Kidney (tissue), 13 donors: ENCODE measurements at regions not wholly inside any gene's neighbourhood (a gene's known extent, or its start where the extent isn't known, plus 50 kb on each side); places are given as distances from the start of the nearest gene placed in this dataset.

Experiments
- DNase-seq, 5 donors: peaks; one replicate each; pipeline ENCODE4 v3.0.0-alpha.2; 2013 to 2020
- FAIRE-seq: peaks from 2 replicates; lab custom pipeline; 2012; peaks lifted over from hg19 to GRCh38; lab: Jason Lieb, UNC
- H3K27ac ChIP-seq, 2 donors: one replicate each; pipeline ENCODE4 v1.7.0; 2013; ENCODE audit warnings: low read depth in 2 of 2, low read length in 2 of 2, inconsistent platforms in 1 of 2
- H3K27me3 ChIP-seq: one replicate; pipeline ENCODE4 v1.7.1; 2013; ENCODE audit warnings: low read length, inconsistent platforms; ENCODE audit not compliant: control insufficient read depth, insufficient read depth
- H3K36me3 ChIP-seq, 3 donors: one replicate each; pipeline versions ENCODE4 v1.7.0 to v1.7.1; 2013; ENCODE audit warnings: low read length in 3 of 3, control low read depth in 1 of 3, inconsistent platforms in 1 of 3; ENCODE audit not compliant: insufficient read depth in 3 of 3, control insufficient read depth in 2 of 3
- H3K4me1 ChIP-seq, 3 donors: one replicate each; pipeline versions ENCODE4 v1.7.0 to v1.7.1; 2013; ENCODE audit warnings: low read length in 3 of 3, inconsistent platforms in 1 of 3, low read depth in 1 of 3; ENCODE audit not compliant: control insufficient read depth in 2 of 3, insufficient read depth in 2 of 3
- H3K4me3 ChIP-seq, 3 donors: one replicate each; pipeline versions ENCODE4 v1.7.0 to v1.8.1; 2013; ENCODE audit warnings: low read length in 3 of 3, control low read depth in 1 of 3, inconsistent platforms in 1 of 3
- H3K9ac ChIP-seq, 3 donors: one replicate each; pipeline versions ENCODE4 v1.7.0 to v1.7.1; 2013; ENCODE audit warnings: low read length in 3 of 3, control low read depth in 1 of 3, inconsistent platforms in 1 of 3
- H3K9me3 ChIP-seq, 3 donors: one replicate each; pipeline versions ENCODE4 v1.7.0 to v1.7.1; 2013; ENCODE audit warnings: low read length in 3 of 3, control low read depth in 1 of 3, inconsistent platforms in 1 of 3; ENCODE audit not compliant: control insufficient read depth in 2 of 3, insufficient read depth in 1 of 3
- intact Hi-C: fragments of 100-400 bp; cut with DNase I; formaldehyde crosslinking; loops from one replicate; pipeline ENCODE4 v1.11.1; 2022
- TF ChIP-seq, protein P1 (sequence below): IDR thresholded peaks from 3 replicates; pipeline ENCODE4 v1.5.1; 2012; ENCODE audit warnings: mild to moderate bottlenecking, moderate library complexity, borderline replicate concordance; ENCODE audit not compliant: insufficient read depth; ENCODE audit errors: extremely low read depth
- donor health status: control.
- donor health status: control.
- donor health status: control.
- donor health status: control.
- donor health status: control.
- donor health status: DM: yes; HTN: yes; CAD: no.
- donor health status: Normal renal cell carcinoma (clear cell type).

GRCh38 chr11:23551706-23552105 is 691.4 kb upstream of the CCDC179 start:
- TF ChIP-seq, protein P1, sequence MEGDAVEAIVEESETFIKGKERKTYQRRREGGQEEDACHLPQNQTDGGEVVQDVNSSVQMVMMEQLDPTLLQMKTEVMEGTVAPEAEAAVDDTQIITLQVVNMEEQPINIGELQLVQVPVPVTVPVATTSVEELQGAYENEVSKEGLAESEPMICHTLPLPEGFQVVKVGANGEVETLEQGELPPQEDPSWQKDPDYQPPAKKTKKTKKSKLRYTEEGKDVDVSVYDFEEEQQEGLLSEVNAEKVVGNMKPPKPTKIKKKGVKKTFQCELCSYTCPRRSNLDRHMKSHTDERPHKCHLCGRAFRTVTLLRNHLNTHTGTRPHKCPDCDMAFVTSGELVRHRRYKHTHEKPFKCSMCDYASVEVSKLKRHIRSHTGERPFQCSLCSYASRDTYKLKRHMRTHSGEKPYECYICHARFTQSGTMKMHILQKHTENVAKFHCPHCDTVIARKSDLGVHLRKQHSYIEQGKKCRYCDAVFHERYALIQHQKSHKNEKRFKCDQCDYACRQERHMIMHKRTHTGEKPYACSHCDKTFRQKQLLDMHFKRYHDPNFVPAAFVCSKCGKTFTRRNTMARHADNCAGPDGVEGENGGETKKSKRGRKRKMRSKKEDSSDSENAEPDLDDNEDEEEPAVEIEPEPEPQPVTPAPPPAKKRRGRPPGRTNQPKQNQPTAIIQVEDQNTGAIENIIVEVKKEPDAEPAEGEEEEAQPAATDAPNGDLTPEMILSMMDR, result no peak
- Histone ChIP-seq H3K36me3 (no peaks in the 10 kb centered on the region), H3K9me3 (no peaks in the 10 kb centered on the region), H3K4me3 (no peak overlapping the region), H3K4me1 (no peaks in the 10 kb centered on the region), H3K9ac (no peak overlapping the region), H3K27me3 (no peaks in the 10 kb centered on the region), H3K27ac (no peak overlapping the region)
- no peak for FAIRE-seq
- no peak for DNase-seq
- intact Hi-C loops, result no loop called here

DNA sequence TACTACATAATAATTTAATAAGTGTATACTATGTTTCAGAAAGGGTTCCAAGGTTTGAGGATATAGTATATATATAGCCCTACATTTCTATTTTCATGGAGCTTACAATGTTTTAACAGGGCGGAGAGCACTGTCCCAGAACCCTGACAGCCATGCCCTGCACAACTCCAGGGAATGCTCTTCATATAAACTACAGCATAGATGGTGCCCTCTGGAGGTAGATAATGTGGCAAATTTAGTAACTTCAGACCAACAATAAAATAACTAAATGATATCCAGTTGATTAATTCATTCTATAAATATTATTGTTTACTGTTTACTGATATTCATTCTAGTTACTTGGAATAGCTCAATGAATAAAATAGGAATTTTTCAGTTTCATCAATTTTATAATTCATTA is 693.7 kb upstream of the CCDC179 start:
- FAIRE-seq (no peak), DNase-seq (no peak)
- Histone ChIP-seq H3K9ac (no peak overlapping the region), H3K27me3 (no peaks in the 10 kb centered on the region), H3K9me3 (no peaks in the 10 kb centered on the region), H3K36me3 (no peaks in the 10 kb centered on the region), H3K27ac (no peak overlapping the region), H3K4me1 (no peaks in the 10 kb centered on the region), H3K4me3 (no peak overlapping the region)
- TF ChIP-seq, protein P1, result no peak
- intact Hi-C loops, result no loop called here

GRCh38 chr11:23555085-23555484 is 694.8 kb upstream of the CCDC179 start:
- H3K9ac ChIP-seq, result no peak overlapping the region
- H3K27ac ChIP-seq, result no peak overlapping the region
- no peaks in the 10 kb centered on the region for H3K36me3 ChIP-seq
- no peaks in the 10 kb centered on the region for H3K27me3 ChIP-seq
- FAIRE-seq (no peak), DNase-seq (no peak)
- no peak overlapping the region for H3K4me3 ChIP-seq
- TF ChIP-seq, protein P1, result no peak
- intact Hi-C loops, result no loop called here
- no peaks in the 10 kb centered on the region for H3K9me3 ChIP-seq
- no peaks in the 10 kb centered on the region for H3K4me1 ChIP-seq

DNA sequence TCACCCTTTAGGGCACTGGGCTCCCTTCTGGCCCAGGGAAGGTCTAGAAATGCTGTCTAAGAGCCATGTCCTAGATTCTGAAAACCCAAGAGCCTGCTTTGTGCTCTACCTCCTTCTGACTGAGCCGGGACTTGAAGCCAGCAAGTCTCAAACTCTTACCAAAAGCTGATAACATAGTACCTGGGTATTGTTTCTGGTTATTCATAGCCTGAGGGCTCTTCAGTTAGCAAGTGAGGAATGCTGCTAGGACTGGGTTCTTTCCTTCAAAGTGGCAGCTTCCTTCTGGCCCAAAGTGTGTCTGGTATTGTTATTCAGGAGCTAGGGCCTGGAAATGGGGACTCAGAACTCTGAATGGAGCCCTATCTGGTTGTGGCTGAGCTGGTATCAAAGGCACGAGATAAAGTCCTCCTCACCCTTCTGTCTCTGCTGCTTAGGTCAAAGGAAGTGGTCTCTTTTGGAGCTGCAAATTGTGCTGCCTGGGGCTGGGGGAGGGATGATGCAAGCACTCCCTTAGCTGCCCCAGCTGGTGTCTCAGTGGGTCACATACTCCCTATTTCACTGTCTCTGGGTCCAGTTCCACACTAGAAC is 696.0 kb upstream of the CCDC179 start:
- TF ChIP-seq, protein P1, result no peak
- Histone ChIP-seq H3K27ac (no peak overlapping the region), H3K9me3 (no peaks in the 10 kb centered on the region), H3K27me3 (no peaks in the 10 kb centered on the region), H3K9ac (no peak overlapping the region), H3K4me3 (no peak overlapping the region), H3K4me1 (no peaks in the 10 kb centered on the region), H3K36me3 (no peaks in the 10 kb centered on the region)
- FAIRE-seq, result no peak
- intact Hi-C loops, result no loop called here
- no peak for DNase-seq
